ENCODE measurements at regions not wholly inside any gene's neighbourhood (a gene's known extent, or its start where the extent isn't known, plus 50 kb on each side); places are given as distances from the start of the nearest gene placed in this dataset.

GRCh38 chr2:156116113-156116512 lies 216.4 kb downstream of the NR4A2 start:
- intact Hi-C loops (cut with DNase I): no loop called here
- no peak for DNase-seq

GRCh38 chr2:156115338-156115737 lies 217.2 kb downstream of the NR4A2 start:
- no peak for DNase-seq
- intact Hi-C loops (cut with DNase I): no loop called here

- DNase-seq: no peak
- intact Hi-C loops (cut with DNase I): no loop called here
Measured at GRCh38 chr2:156112323-156112722, 220.2 kb downstream of the NR4A2 start.

- no peak for DNase-seq
- intact Hi-C loops (cut with DNase I): no loop called here
Measured at GRCh38 chr2:156110890-156111289, 221.6 kb downstream of the NR4A2 start.

GRCh38 chr2:156099382-156099781 lies 233.1 kb downstream of the NR4A2 start:
- intact Hi-C loops (cut with DNase I): no loop called here
- no peak for DNase-seq

GRCh38 chr2:156098506-156098905 lies 234.0 kb downstream of the NR4A2 start:
- intact Hi-C loops (cut with DNase I): no loop called here
- no peak for DNase-seq

GRCh38 chr2:156088587-156088986 lies 243.9 kb downstream of the NR4A2 start:
- no peak for DNase-seq
- intact Hi-C loops (cut with DNase I): no loop called here

- DNase-seq: no peak
- intact Hi-C loops (cut with DNase I): no loop called here
Measured at GRCh38 chr2:156087875-156088274, 244.6 kb downstream of the NR4A2 start.

- no peak for DNase-seq
- intact Hi-C loops (cut with DNase I): no loop called here
Measured at GRCh38 chr2:156083763-156084493, 248.6 kb downstream of the NR4A2 start.

- intact Hi-C loops (cut with DNase I): no loop called here
Measured at GRCh38 chr2:156079845-156080244, 252.7 kb downstream of the NR4A2 start.

GRCh38 chr2:156077041-156077742 lies 255.3 kb downstream of the NR4A2 start:
- no peak for DNase-seq
- intact Hi-C loops (cut with DNase I): no loop called here

More at GRCh38 chr2:156079845-156080244, 252.7 kb downstream of the NR4A2 start:
- no peak for DNase-seq

- DNase-seq: no peak
- intact Hi-C loops (cut with DNase I): no loop called here
Measured at GRCh38 chr2:156065912-156066311, 266.6 kb downstream of the NR4A2 start.

- intact Hi-C loops (cut with DNase I): no loop called here
- DNase-seq: no peak
Measured at GRCh38 chr2:156064540-156064939, 268.0 kb downstream of the NR4A2 start.

- intact Hi-C loops (cut with DNase I): no loop called here
- DNase-seq: no peak
Measured at GRCh38 chr2:156057647-156058046, 274.9 kb downstream of the NR4A2 start.

GRCh38 chr2:156054983-156055382 lies 277.5 kb downstream of the NR4A2 start:
- DNase-seq: no peak
- intact Hi-C loops (cut with DNase I): no loop called here

- no peak for DNase-seq
- intact Hi-C loops (cut with DNase I): no loop called here
Measured at GRCh38 chr2:156046900-156047299, 285.6 kb downstream of the NR4A2 start.

GRCh38 chr2:156042895-156043294 lies 289.6 kb downstream of the NR4A2 start:
- DNase-seq: no peak
- intact Hi-C loops (cut with DNase I): loop anchor here (2.0 kb wide), 1 partner anchor 14 kb away; no protein-coding TSS in a partner anchor

GRCh38 chr2:156038021-156038420 lies 294.5 kb downstream of the NR4A2 start:
- DNase-seq: no peak
- intact Hi-C loops (cut with DNase I): no loop called here

- intact Hi-C loops (cut with DNase I): no loop called here
Measured at GRCh38 chr2:156037482-156037881, 295.0 kb downstream of the NR4A2 start.

GRCh38 chr2:156031121-156031520 lies 301.4 kb downstream of the NR4A2 start:
- intact Hi-C loops (cut with DNase I): no loop called here
- no peak for DNase-seq

More at GRCh38 chr2:156037482-156037881, 295.0 kb downstream of the NR4A2 start:
- no peak for DNase-seq

Data from head of caudate nucleus (tissue), 42 donors.